K562 (cell line): ENCODE measurements at regions not wholly inside any gene's neighbourhood (a gene's known extent, or its start where the extent isn't known, plus 50 kb on each side); places are given as distances from the start of the nearest gene placed in this dataset.
A peak's percentile ranks its signal among the peaks of the same experiment; 100 is the strongest.

ENCODE experiments used
- BACH1 ChIP-seq: fragments of 200-800 bp; sonication (Bioruptor generic); IDR thresholded peaks from 2 replicates; pipeline ENCODE4 v1.6.1; 2016; ENCODE audit warnings: missing genetic modification characterization, missing compliant biosample characterization
- ELF2 ChIP-seq: fragments of 250-450 bp; sonication (Bioruptor Pico); IDR thresholded peaks from 2 replicates; pipeline ENCODE4 v1.5.0; 2021; ENCODE audit warnings: mild to moderate bottlenecking
- KLF16 ChIP-seq: IDR thresholded peaks from 2 replicates; pipeline ENCODE4 v1.6.1; 2016; ENCODE audit warnings: antibody characterized with exemption
- MAZ ChIP-seq, 2 experiments: fragments of 450-650 bp in 1 of 2; sonication (generic) in 1 of 2; formaldehyde crosslinking; IDR thresholded peaks in 1 of 2; conservative IDR thresholded peaks in 1 of 2; 2 replicates each; pipeline versions ENCODE4 v1.4.0 to v1.5.0; 2020; ENCODE audit warnings: mild to moderate bottlenecking in 1 of 2, missing genetic modification reagents in 1 of 2
- NCOA6 ChIP-seq: fragments of 450-650 bp; IDR thresholded peaks from 2 replicates; pipeline ENCODE4 v1.6.1; 2017; ENCODE audit warnings: mild to moderate bottlenecking
- POLR2G ChIP-seq: fragments of 200-400 bp; formaldehyde crosslinking; IDR thresholded peaks from 2 replicates; pipeline ENCODE4 v1.6.1; 2017; ENCODE audit warnings: low read depth, mild to moderate bottlenecking, antibody characterized with exemption, low read length, moderate library complexity
- SMC3 ChIP-seq: conservative IDR thresholded peaks from 2 replicates; pipeline ENCODE4 v1.6.1; 2011; ENCODE audit warnings: low read depth, low read length, improper control_type of control experiment; ENCODE audit not compliant: insufficient read depth
- TF ChIP-seq, protein P1 (sequence below): fragments of 200-600 bp; sonication (generic); IDR thresholded peaks from one replicate; pipeline ENCODE4 v1.6.1; 2012; ENCODE audit warnings: mild to moderate bottlenecking, low read depth, low read length, inconsistent platforms
- TF ChIP-seq, protein P2 (sequence below): fragments of 450-650 bp; IDR thresholded peaks from 2 replicates; pipeline ENCODE4 v1.6.1; 2016
- TF ChIP-seq, protein P3 (sequence below), 2 experiments: IDR thresholded peaks in 1 of 2; conservative IDR thresholded peaks in 1 of 2; 2 replicates each; pipeline ENCODE4 v1.6.1; 2016; ENCODE audit warnings: low read depth in 2 of 2, mild to moderate bottlenecking in 1 of 2, missing compliant biosample characterization in 1 of 2, missing genetic modification characterization in 1 of 2, moderate library complexity in 1 of 2

DNA sequence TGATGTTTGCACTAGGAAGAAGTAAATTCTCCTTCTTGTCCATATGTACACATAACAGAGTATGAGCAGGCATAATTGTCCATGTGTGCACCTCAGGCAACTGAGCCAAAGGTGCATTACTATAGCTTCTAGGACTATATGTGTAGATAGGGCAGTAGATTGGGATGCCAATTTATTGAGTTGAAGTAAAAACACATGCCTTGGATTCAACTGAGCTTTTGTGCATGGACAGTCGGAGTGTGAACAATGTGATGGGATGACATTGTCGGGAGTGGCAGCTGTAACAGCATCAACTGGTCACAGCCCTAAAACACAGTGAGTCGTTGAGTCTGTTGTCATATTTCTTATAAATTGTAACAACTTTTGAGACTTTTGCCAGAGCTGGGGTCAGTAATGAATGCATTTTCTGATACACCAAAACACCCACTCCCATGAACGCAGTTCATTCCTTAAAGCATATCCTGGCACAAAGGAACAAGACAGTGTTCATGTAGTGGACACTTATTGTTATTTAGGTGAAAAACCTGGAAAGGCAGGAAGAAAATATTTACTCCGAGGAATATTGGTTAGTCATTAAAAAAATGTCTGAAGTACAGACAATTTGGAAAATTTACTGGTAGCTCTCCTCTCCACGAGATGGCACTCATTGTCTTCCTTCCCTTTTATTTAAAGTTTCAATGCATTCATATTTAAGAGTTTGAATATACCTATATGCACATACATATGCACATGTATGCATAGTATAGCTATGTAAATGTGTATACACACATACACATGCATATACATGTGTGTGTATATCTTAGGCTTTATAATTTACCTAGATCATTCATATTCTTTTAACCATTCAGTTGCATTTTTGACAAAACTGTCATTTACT is 302.0 kb upstream of the STXBP5 start (continued):
- TF ChIP-seq, protein P1, sequence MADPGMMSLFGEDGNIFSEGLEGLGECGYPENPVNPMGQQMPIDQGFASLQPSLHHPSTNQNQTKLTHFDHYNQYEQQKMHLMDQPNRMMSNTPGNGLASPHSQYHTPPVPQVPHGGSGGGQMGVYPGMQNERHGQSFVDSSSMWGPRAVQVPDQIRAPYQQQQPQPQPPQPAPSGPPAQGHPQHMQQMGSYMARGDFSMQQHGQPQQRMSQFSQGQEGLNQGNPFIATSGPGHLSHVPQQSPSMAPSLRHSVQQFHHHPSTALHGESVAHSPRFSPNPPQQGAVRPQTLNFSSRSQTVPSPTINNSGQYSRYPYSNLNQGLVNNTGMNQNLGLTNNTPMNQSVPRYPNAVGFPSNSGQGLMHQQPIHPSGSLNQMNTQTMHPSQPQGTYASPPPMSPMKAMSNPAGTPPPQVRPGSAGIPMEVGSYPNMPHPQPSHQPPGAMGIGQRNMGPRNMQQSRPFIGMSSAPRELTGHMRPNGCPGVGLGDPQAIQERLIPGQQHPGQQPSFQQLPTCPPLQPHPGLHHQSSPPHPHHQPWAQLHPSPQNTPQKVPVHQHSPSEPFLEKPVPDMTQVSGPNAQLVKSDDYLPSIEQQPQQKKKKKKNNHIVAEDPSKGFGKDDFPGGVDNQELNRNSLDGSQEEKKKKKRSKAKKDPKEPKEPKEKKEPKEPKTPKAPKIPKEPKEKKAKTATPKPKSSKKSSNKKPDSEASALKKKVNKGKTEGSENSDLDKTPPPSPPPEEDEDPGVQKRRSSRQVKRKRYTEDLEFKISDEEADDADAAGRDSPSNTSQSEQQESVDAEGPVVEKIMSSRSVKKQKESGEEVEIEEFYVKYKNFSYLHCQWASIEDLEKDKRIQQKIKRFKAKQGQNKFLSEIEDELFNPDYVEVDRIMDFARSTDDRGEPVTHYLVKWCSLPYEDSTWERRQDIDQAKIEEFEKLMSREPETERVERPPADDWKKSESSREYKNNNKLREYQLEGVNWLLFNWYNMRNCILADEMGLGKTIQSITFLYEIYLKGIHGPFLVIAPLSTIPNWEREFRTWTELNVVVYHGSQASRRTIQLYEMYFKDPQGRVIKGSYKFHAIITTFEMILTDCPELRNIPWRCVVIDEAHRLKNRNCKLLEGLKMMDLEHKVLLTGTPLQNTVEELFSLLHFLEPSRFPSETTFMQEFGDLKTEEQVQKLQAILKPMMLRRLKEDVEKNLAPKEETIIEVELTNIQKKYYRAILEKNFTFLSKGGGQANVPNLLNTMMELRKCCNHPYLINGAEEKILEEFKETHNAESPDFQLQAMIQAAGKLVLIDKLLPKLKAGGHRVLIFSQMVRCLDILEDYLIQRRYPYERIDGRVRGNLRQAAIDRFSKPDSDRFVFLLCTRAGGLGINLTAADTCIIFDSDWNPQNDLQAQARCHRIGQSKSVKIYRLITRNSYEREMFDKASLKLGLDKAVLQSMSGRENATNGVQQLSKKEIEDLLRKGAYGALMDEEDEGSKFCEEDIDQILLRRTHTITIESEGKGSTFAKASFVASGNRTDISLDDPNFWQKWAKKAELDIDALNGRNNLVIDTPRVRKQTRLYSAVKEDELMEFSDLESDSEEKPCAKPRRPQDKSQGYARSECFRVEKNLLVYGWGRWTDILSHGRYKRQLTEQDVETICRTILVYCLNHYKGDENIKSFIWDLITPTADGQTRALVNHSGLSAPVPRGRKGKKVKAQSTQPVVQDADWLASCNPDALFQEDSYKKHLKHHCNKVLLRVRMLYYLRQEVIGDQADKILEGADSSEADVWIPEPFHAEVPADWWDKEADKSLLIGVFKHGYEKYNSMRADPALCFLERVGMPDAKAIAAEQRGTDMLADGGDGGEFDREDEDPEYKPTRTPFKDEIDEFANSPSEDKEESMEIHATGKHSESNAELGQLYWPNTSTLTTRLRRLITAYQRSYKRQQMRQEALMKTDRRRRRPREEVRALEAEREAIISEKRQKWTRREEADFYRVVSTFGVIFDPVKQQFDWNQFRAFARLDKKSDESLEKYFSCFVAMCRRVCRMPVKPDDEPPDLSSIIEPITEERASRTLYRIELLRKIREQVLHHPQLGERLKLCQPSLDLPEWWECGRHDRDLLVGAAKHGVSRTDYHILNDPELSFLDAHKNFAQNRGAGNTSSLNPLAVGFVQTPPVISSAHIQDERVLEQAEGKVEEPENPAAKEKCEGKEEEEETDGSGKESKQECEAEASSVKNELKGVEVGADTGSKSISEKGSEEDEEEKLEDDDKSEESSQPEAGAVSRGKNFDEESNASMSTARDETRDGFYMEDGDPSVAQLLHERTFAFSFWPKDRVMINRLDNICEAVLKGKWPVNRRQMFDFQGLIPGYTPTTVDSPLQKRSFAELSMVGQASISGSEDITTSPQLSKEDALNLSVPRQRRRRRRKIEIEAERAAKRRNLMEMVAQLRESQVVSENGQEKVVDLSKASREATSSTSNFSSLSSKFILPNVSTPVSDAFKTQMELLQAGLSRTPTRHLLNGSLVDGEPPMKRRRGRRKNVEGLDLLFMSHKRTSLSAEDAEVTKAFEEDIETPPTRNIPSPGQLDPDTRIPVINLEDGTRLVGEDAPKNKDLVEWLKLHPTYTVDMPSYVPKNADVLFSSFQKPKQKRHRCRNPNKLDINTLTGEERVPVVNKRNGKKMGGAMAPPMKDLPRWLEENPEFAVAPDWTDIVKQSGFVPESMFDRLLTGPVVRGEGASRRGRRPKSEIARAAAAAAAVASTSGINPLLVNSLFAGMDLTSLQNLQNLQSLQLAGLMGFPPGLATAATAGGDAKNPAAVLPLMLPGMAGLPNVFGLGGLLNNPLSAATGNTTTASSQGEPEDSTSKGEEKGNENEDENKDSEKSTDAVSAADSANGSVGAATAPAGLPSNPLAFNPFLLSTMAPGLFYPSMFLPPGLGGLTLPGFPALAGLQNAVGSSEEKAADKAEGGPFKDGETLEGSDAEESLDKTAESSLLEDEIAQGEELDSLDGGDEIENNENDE = no peak
- TF ChIP-seq MAZ (CRISPR knock-in tag; conservative IDR thresholded peaks at IDR 0.05 in 1 of 2, IDR thresholded peaks at IDR 0.05 in 1 of 2) = peak in 1 of 2 experiments; percentile 44; a peak in 2 of 4 replicates
- TF ChIP-seq ELF2 = peak; percentile 28; the same call in 1 of the 2 replicates
- peak; percentile 53; the same call in 1 of the 2 replicates for TF ChIP-seq BACH1 (tag)
- TF ChIP-seq, protein P2, sequence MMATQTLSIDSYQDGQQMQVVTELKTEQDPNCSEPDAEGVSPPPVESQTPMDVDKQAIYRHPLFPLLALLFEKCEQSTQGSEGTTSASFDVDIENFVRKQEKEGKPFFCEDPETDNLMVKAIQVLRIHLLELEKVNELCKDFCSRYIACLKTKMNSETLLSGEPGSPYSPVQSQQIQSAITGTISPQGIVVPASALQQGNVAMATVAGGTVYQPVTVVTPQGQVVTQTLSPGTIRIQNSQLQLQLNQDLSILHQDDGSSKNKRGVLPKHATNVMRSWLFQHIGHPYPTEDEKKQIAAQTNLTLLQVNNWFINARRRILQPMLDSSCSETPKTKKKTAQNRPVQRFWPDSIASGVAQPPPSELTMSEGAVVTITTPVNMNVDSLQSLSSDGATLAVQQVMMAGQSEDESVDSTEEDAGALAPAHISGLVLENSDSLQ = 0 out of 2 replicates have a peak, but pooled peaks have one; percentile 19
- no peak for TF ChIP-seq POLR2G
- peak; percentile 68 for TF ChIP-seq SMC3
- TF ChIP-seq, protein P3, sequence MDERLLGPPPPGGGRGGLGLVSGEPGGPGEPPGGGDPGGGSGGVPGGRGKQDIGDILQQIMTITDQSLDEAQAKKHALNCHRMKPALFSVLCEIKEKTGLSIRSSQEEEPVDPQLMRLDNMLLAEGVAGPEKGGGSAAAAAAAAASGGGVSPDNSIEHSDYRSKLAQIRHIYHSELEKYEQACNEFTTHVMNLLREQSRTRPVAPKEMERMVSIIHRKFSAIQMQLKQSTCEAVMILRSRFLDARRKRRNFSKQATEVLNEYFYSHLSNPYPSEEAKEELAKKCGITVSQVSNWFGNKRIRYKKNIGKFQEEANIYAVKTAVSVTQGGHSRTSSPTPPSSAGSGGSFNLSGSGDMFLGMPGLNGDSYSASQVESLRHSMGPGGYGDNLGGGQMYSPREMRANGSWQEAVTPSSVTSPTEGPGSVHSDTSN (CRISPR knock-in tag; IDR thresholded peaks at IDR 0.05; ENCODE audit: low read depth) = no peak
- TF ChIP-seq, protein P3 (tag; conservative IDR thresholded peaks at IDR 0.05; ENCODE audit: low read depth) = 0 out of 2 replicates have a peak, but pooled peaks have one; percentile 13
- TF ChIP-seq NCOA6 = peak; percentile 23; the same call in 1 of the 2 replicates
- TF ChIP-seq KLF16 = 0 out of 2 replicates have a peak, but pooled peaks have one; percentile 24
